Epithelial cell of esophagus (primary cell): ENCODE measurements at regions not wholly inside any gene's neighbourhood (a gene's known extent, or its start where the extent isn't known, plus 50 kb on each side); places are given as distances from the start of the nearest gene placed in this dataset.
"Not testable (repeated sequence)": the region's sequence is repeated elsewhere in the genome, so short reads cannot be mapped to it uniquely, and the experiment has no call there.

Source experiments
- DNase-seq: peaks from one replicate; pipeline ENCODE4 v3.0.0; 2010; ENCODE audit warnings: low read depth
- H3K4me3 ChIP-seq: 2 replicates; pipeline ENCODE4 v1.5.1; 2011; ENCODE audit warnings: mild to moderate bottlenecking, low read length, control low read depth
- TF ChIP-seq, protein P1 (sequence below): IDR thresholded peaks from 2 replicates; pipeline ENCODE4 v1.5.1; 2011; ENCODE audit warnings: low read depth, mild to moderate bottlenecking, low read length, control low read depth, inconsistent platforms; ENCODE audit not compliant: insufficient read depth; ENCODE audit errors: missing control alignments

DNA sequence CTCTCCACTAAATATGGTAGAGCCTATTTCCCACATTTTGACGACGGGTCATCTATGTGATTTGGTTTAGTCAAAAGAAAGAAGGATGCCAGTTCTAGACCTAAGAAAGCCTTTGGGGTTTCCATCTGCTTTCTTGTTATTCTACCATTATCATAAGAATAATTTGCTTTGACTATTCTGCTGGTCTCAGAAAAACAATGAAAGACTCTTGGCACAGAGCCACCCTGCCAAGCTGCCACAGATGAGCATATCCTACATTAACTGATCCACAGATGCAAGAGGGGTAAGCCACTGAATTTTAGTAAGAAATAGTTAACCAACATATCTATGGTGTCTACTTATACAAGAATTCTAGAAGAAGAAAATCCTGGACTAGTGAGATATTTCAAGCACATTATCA lies 158.6 kb upstream of the MAGI2 start:
- no peak for DNase-seq
- TF ChIP-seq, protein P1, sequence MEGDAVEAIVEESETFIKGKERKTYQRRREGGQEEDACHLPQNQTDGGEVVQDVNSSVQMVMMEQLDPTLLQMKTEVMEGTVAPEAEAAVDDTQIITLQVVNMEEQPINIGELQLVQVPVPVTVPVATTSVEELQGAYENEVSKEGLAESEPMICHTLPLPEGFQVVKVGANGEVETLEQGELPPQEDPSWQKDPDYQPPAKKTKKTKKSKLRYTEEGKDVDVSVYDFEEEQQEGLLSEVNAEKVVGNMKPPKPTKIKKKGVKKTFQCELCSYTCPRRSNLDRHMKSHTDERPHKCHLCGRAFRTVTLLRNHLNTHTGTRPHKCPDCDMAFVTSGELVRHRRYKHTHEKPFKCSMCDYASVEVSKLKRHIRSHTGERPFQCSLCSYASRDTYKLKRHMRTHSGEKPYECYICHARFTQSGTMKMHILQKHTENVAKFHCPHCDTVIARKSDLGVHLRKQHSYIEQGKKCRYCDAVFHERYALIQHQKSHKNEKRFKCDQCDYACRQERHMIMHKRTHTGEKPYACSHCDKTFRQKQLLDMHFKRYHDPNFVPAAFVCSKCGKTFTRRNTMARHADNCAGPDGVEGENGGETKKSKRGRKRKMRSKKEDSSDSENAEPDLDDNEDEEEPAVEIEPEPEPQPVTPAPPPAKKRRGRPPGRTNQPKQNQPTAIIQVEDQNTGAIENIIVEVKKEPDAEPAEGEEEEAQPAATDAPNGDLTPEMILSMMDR, result no peak
- no peak overlapping the region for H3K4me3 ChIP-seq

DNA sequence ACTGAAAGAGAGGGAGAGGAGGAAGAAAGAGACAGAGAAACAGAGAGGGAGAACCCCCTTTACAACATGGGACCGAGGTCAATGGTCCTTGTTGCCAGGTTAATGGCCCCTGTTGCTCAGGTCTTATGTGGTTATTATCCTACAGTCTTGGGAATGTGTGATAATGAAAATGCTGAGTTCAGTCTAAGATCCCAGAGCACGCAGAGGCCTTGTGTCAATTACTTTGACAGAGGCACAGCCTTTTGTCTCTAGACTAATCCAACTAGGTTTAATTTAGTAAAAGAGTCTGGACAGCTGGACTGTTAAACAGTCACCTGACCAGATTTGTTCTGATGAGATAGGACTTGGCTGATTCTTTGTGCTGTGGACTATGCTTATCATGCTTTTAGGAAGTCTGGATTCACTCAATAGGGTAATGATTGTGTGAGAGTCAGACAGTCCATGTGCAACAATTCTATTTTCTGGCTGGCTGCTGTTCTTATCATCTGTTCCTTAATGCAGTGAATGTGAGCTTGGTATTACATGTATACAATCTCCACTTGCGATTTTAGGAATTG lies 157.4 kb upstream of the MAGI2 start:
- DNase-seq, result no peak
- H3K4me3 ChIP-seq, result no peak overlapping the region
- TF ChIP-seq, protein P1, result no peak

DNA sequence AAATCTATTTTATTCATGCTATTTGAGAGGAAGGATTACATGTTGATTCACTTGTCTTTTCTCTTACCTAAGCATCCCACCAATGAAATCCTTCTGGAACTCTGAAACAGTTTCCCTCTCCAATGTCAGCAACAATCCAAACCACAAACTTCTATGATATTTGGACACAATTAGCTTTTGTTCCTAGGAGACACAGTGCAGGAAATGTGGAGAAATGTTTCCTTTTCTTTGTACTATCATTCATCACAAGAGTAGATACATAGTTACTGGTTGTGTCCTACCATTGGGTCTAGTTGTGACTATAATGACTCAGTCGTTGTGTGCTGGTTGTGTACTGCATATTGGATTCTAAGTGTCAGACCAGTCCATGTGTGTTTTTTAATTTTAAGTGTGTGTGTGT lies 156.8 kb upstream of the MAGI2 start:
- TF ChIP-seq, protein P1, result no peak
- no peak for DNase-seq
- H3K4me3 ChIP-seq, result no peak overlapping the region

DNA sequence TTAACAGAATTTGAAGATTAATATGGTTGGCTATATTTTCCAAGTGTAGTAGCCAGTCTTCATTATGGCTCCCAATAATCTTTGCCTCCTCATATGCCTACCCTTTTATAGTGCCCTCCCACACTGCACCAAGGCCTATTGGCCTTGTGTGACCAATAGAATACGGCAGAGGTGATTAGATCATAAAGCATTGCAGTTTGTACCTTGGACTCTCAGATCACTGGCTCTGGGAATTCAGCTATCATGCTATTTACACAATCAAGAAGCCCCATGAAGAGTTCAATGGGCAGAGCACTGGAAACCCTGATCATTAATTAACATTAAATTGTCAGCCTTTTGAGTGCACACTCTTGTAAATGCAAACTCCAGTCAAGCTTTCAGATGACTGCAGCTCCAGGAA lies 154.5 kb upstream of the MAGI2 start:
- no peak for DNase-seq
- TF ChIP-seq, protein P1, result no peak
- no peak overlapping the region for H3K4me3 ChIP-seq

DNA sequence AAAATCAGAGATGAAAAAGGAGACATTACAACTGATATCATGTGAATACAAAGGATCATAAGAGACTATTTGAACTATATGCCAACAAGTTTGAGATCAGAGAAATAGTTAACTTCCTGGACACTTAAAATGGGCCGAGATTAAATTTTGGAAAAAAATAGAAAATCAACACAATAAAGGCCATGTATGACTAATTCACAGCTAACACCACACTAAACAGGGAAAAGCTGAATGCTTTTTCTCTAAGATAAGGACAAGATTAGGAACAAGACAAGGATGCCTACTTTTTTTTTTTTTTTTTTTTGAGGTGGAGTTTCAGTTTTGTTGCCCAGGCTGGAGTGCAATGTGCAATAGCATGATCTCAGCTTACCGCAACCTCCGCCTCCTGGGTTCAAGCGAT lies 151.4 kb upstream of the MAGI2 start:
- TF ChIP-seq, protein P1, result no peak
- no peak for DNase-seq
- H3K4me3 ChIP-seq, result no peak overlapping the region

DNA sequence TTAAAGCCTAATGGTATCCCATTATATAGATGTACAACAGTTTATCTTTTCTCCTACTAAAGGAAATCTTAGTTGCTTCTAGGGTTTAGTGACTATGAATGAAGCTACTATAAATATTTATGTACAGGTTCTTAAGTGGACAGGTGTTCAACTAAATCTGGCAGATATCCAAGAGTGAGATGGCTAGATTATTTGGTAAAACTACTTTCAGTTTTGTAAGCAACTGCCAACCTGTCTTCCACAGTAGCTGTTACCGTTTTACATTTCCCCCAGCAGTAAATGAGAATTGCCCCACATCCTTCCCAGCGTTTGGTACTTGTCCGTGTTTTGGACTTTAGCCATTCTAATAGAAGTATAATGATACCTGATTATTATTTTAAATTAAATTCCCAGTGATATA lies 144.9 kb upstream of the MAGI2 start:
- TF ChIP-seq, protein P1, result no peak
- no peak for DNase-seq
- H3K4me3 ChIP-seq, result no peak overlapping the region

DNA sequence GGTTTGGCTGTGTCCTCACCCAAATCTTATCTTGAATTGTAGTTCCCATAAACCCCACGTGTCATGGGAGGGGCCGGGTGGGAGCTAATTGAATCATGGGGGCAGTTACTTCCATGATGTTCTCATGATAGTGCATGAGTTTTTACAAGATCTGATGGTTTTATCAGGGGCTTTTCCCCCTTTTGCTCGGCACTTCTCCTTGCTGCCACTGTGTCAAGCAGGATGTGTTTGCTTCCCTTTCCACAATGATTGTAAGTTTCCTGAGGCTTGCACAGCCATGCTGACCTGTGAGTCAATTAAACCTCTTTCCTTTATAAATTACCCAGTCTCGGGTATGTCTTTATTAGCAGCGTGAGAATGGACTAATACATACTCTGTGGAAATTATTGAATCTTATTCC lies 141.2 kb upstream of the MAGI2 start:
- not testable (repeated sequence) for DNase-seq

More for the DNA sequence above, 141.2 kb upstream of the MAGI2 start:
- H3K4me3 ChIP-seq, result not testable (repeated sequence)
